ENCODE measurements at regions not wholly inside any gene's neighbourhood (a gene's known extent, or its start where the extent isn't known, plus 50 kb on each side); places are given as distances from the start of the nearest gene placed in this dataset.

GRCh38 chr6:101083533-101084175 is 202.5 kb upstream of the ASCC3 start:
- H3K4me1 ChIP-seq, result no peaks in the 10 kb centered on the region
- no peaks in the 10 kb centered on the region for H3K36me3 ChIP-seq
- H3K4me3 ChIP-seq, result no peak overlapping the region
- no peak for TF ChIP-seq CTCF (IDR thresholded peaks at IDR 0.05)
- TF ChIP-seq POLR2AphosphoS5 (IDR thresholded peaks at IDR 0.05), result no peak
- no peak for TF ChIP-seq POLR2A (IDR thresholded peaks at IDR 0.05)
- TF ChIP-seq EP300 (IDR thresholded peaks at IDR 0.05), result no peak
- DNase-seq, result no peak
- WGBS, 5 donors, result 9 to 26% (median 16%) methylated on average over 3 of the region's 3 CpGs
- no peaks in the 10 kb centered on the region for H3K27me3 ChIP-seq
- H3K9me3 ChIP-seq, result no peaks in the 10 kb centered on the region
- intact Hi-C loops (cut with DNase I; ENCODE audit: low total_unique reads), result no loop called here
- no peak overlapping the region for H3K27ac ChIP-seq

- Histone ChIP-seq H3K27ac (no peak overlapping the region), H3K36me3 (no peaks in the 10 kb centered on the region), H3K4me1 (no peaks in the 10 kb centered on the region), H3K4me3 (no peak overlapping the region), H3K27me3 (no peaks in the 10 kb centered on the region), H3K9me3 (peaks cover 0 to 2% (median 0%) of the 10 kb centered on the region in 4 donors)
- TF ChIP-seq EP300 (IDR thresholded peaks at IDR 0.05), result no peak
- no peak for TF ChIP-seq CTCF (IDR thresholded peaks at IDR 0.05)
- no peak for TF ChIP-seq POLR2A (IDR thresholded peaks at IDR 0.05)
- no peak for TF ChIP-seq POLR2AphosphoS5 (IDR thresholded peaks at IDR 0.05)
- WGBS, 5 donors, result 4 to 12% (median 8%) methylated on average over 3 of the region's 3 CpGs
- intact Hi-C loops (cut with DNase I; ENCODE audit: low total_unique reads), result no loop called here
- no peak for DNase-seq
Measured at GRCh38 chr6:101085327-101085726, 204.2 kb upstream of the ASCC3 start.

GRCh38 chr6:101086473-101086872 is 205.3 kb upstream of the ASCC3 start:
- Histone ChIP-seq H3K27me3 (no peaks in the 10 kb centered on the region), H3K27ac (no peak overlapping the region), H3K4me1 (no peaks in the 10 kb centered on the region), H3K36me3 (no peaks in the 10 kb centered on the region), H3K9me3 (peaks cover 0 to 13% (median 3%) of the 10 kb centered on the region in 4 donors), H3K4me3 (no peak overlapping the region)
- 20 to 52% (median 33%) methylated on average over 1 of the region's 1 CpG for WGBS, 5 donors
- TF ChIP-seq POLR2AphosphoS5 (IDR thresholded peaks at IDR 0.05) (no peak), POLR2A (IDR thresholded peaks at IDR 0.05) (no peak), EP300 (IDR thresholded peaks at IDR 0.05) (no peak), CTCF (IDR thresholded peaks at IDR 0.05) (no peak)
- no peak for DNase-seq
- intact Hi-C loops (cut with DNase I; ENCODE audit: low total_unique reads), result no loop called here

GRCh38 chr6:101088594-101088993 is 207.5 kb upstream of the ASCC3 start:
- no peak overlapping the region for H3K4me3 ChIP-seq
- H3K27ac ChIP-seq, result no peak overlapping the region
- H3K4me1 ChIP-seq, result no peaks in the 10 kb centered on the region
- DNase-seq, result no peak
- no peak for TF ChIP-seq CTCF (IDR thresholded peaks at IDR 0.05)
- TF ChIP-seq POLR2AphosphoS5 (IDR thresholded peaks at IDR 0.05), result no peak
- no peak for TF ChIP-seq EP300 (IDR thresholded peaks at IDR 0.05)
- no peak for TF ChIP-seq POLR2A (IDR thresholded peaks at IDR 0.05)
- intact Hi-C loops (cut with DNase I; ENCODE audit: low total_unique reads), result no loop called here
- H3K9me3 ChIP-seq, result peaks cover 0 to 21% (median 12%) of the 10 kb centered on the region in 4 donors
- WGBS, 5 donors, result 50 to 66% (median 65%) methylated on average over 2 of the region's 2 CpGs
- H3K27me3 ChIP-seq, result no peaks in the 10 kb centered on the region
- H3K36me3 ChIP-seq, result no peaks in the 10 kb centered on the region
